Motor neuron (in vitro differentiated cells): ENCODE measurements at regions not wholly inside any gene's neighbourhood (a gene's known extent, or its start where the extent isn't known, plus 50 kb on each side); places are given as distances from the start of the nearest gene placed in this dataset.
A peak's percentile ranks its signal among the peaks of the same experiment; 100 is the strongest.
"Not testable (repeated sequence)": the region's sequence is repeated elsewhere in the genome, so short reads cannot be mapped to it uniquely, and the experiment has no call there.

Source experiments
- ATAC-seq, 8 experiments: fragments of 200-7000 bp; cut with Tn5 transposase; replicated peaks in 6 of 8; 2 replicates each; pipeline ENCODE4 v1.8.0; 2021; ENCODE audit warnings: mild to moderate bottlenecking in 8 of 8, moderate library complexity in 8 of 8
- H3K27ac ChIP-seq, 2 donors: fragments of 250-450 bp; sonication (Bioruptor Pico); 2 replicates each; pipeline ENCODE4 v1.9.0; 2021; ENCODE audit warnings: antibody characterized with exemption in 2 of 2, mild to moderate bottlenecking in 2 of 2, moderate library complexity in 1 of 2
- H3K4me1 ChIP-seq, 2 donors: fragments of 250-450 bp; sonication (Bioruptor Pico); replicated peaks in 1 of 2; 2 replicates each; pipeline ENCODE4 v1.6.1; 2021; ENCODE audit warnings: antibody characterized with exemption in 2 of 2, mild to moderate bottlenecking in 2 of 2, moderate library complexity in 1 of 2
- H3K4me3 ChIP-seq, 5 donors: fragments of 250-450 bp; sonication (Bioruptor Pico); 2 replicates each; pipeline ENCODE4 v1.9.0; 2021; ENCODE audit warnings: antibody characterized with exemption in 5 of 5, mild to moderate bottlenecking in 5 of 5, moderate library complexity in 4 of 5
- WGBS, 10 experiments: fragments of 450-650 bp; shearing (Covaris generic); methylation state at CpG; one replicate each; pipeline ENCODE4 v1.0.0; 2022; 5-methylcytosine and 5-hydroxymethylcytosine counted together
- in situ Hi-C, 9 experiments: fragments of 400-800 bp; cut with MboI; loops; one replicate each; pipeline ENCODE4 v1.15.0; 2021; ENCODE audit warnings: low sequenced_read_pairs in 9 of 9, low pct_unique_long_range_greater_than_20kb in 2 of 9; ENCODE audit not compliant: unreplicated experiment in 9 of 9

GRCh38 chr17:21772991-21773713 is 80.8 kb downstream of the KCNJ18 start:
- ATAC-seq, H3K27ac ChIP-seq, H3K4me3 ChIP-seq, H3K4me1 ChIP-seq, in situ Hi-C loops: not testable (repeated sequence)
- WGBS, 10 experiments, result 33 to 80% (median 79%) methylated on average over 1 to 5 of the region's 15 CpGs; no CpG with 5 or more reads in 5 of the 10 experiments

GRCh38 chr17:21774263-21774662 is 81.9 kb downstream of the KCNJ18 start:
- no peak overlapping the region for H3K4me3 ChIP-seq
- ATAC-seq, result no peak
- WGBS, 10 experiments, result 61 to 100% (median 82%) methylated on average over 1 to 5 of the region's 7 CpGs; no CpG with 5 or more reads in 7 of the 10 experiments
- H3K4me1 ChIP-seq, result no peaks in the 10 kb centered on the region
- in situ Hi-C loops, result no loop called here
- no peak overlapping the region for H3K27ac ChIP-seq

- H3K4me3 ChIP-seq, ATAC-seq, H3K4me1 ChIP-seq, H3K27ac ChIP-seq: not testable (repeated sequence)
- in situ Hi-C loops, result loop anchor here in 2 of 9 experiments (25.0 kb wide), 1 partner anchor 463 kb away; no protein-coding TSS in a partner anchor
- WGBS, 10 experiments, result 0% methylated on average over 1 of the region's 8 CpGs; no CpG with 5 or more reads in 9 of the 10 experiments
Measured at GRCh38 chr17:21775566-21775965, 83.2 kb downstream of the KCNJ18 start.

- H3K4me1 ChIP-seq, H3K4me3 ChIP-seq, ATAC-seq, H3K27ac ChIP-seq: not testable (repeated sequence)
- in situ Hi-C loops, result loop anchor here in 2 of 9 experiments (25.0 kb wide), 1 partner anchor 465 kb away; no protein-coding TSS in a partner anchor
- WGBS, 10 experiments, result 54 to 100% (median 80%) methylated on average over 1 to 3 of the region's 12 CpGs; no CpG with 5 or more reads in 7 of the 10 experiments
Measured at GRCh38 chr17:21776921-21777320, 84.6 kb downstream of the KCNJ18 start.

GRCh38 chr17:21778866-21779265 is 86.5 kb downstream of the KCNJ18 start:
- not testable (repeated sequence) for H3K4me3 ChIP-seq, H3K4me1 ChIP-seq, H3K27ac ChIP-seq, ATAC-seq
- in situ Hi-C loops, result loop anchor here in 2 of 9 experiments (25.0 kb wide), 1 partner anchor 467 kb away; no protein-coding TSS in a partner anchor
- WGBS, 10 experiments, result 0 to 80% (median 30%) methylated on average over 1 to 2 of the region's 2 CpGs; no CpG with 5 or more reads in 2 of the 10 experiments

- WGBS, 10 experiments, result 60% methylated on average over 1 of the region's 8 CpGs; no CpG with 5 or more reads in 9 of the 10 experiments
- not testable (repeated sequence) for H3K4me1 ChIP-seq, H3K4me3 ChIP-seq, H3K27ac ChIP-seq
- peak in 2 of 8 experiments; percentile 56 to 69 for ATAC-seq
- in situ Hi-C loops, result loop anchor here in 2 of 9 experiments (25.0 kb wide), 1 partner anchor 468 kb away; no protein-coding TSS in a partner anchor
Measured at GRCh38 chr17:21780293-21780888, 88.1 kb downstream of the KCNJ18 start.

GRCh38 chr17:21780919-21781665 is 88.8 kb downstream of the KCNJ18 start:
- H3K4me1 ChIP-seq, ATAC-seq, H3K4me3 ChIP-seq, H3K27ac ChIP-seq: not testable (repeated sequence)
- in situ Hi-C loops, result loop anchor here in 2 of 9 experiments (25.0 kb wide), 1 partner anchor 469 kb away; no protein-coding TSS in a partner anchor
- WGBS, 10 experiments, result 33 to 60% (median 60%) methylated on average over 1 to 4 of the region's 5 CpGs; no CpG with 5 or more reads in 7 of the 10 experiments

GRCh38 chr17:21781666-21782024 is 89.3 kb downstream of the KCNJ18 start:
- not testable (repeated sequence) for H3K4me3 ChIP-seq, ATAC-seq, H3K4me1 ChIP-seq, H3K27ac ChIP-seq
- in situ Hi-C loops, result loop anchor here in 2 of 9 experiments (25.0 kb wide), 1 partner anchor 469 kb away; no protein-coding TSS in a partner anchor
- 0 to 69% methylated on average over 1 to 4 of the region's 9 CpGs; no CpG with 5 or more reads in 8 of the 10 experiments for WGBS, 10 experiments

GRCh38 chr17:21782107-21782506 is 89.8 kb downstream of the KCNJ18 start:
- ATAC-seq, H3K4me3 ChIP-seq, H3K27ac ChIP-seq, H3K4me1 ChIP-seq: not testable (repeated sequence)
- no CpG with 5 or more reads among the region's 9 CpGs for WGBS, 10 experiments
- in situ Hi-C loops, result loop anchor here in 2 of 9 experiments (25.0 kb wide), 1 partner anchor 470 kb away; no protein-coding TSS in a partner anchor

GRCh38 chr17:21782604-21783003 is 90.3 kb downstream of the KCNJ18 start:
- WGBS, 10 experiments, result no CpG with 5 or more reads among the region's 6 CpGs
- H3K4me1 ChIP-seq, H3K27ac ChIP-seq, H3K4me3 ChIP-seq, ATAC-seq: not testable (repeated sequence)
- in situ Hi-C loops, result loop anchor here in 2 of 9 experiments (25.0 kb wide), 1 partner anchor 470 kb away; no protein-coding TSS in a partner anchor

- not testable (repeated sequence) for ATAC-seq, H3K27ac ChIP-seq, H3K4me1 ChIP-seq, H3K4me3 ChIP-seq
- 0 to 70% (median 50%) methylated on average over 1 to 2 of the region's 8 CpGs; no CpG with 5 or more reads in 7 of the 10 experiments for WGBS, 10 experiments
- in situ Hi-C loops, result loop anchor here in 2 of 9 experiments (25.0 kb wide), 1 partner anchor 471 kb away; no protein-coding TSS in a partner anchor
Measured at GRCh38 chr17:21783017-21783416, 90.7 kb downstream of the KCNJ18 start.

GRCh38 chr17:21814272-21814671 is 121.9 kb downstream of the KCNJ18 start:
- H3K27ac ChIP-seq, ATAC-seq, H3K4me3 ChIP-seq, in situ Hi-C loops, H3K4me1 ChIP-seq: not testable (repeated sequence)
- 21 to 92% (median 57%) methylated on average over 5 to 9 of the region's 9 CpGs for WGBS, 10 experiments
